H9 (cell line): ENCODE measurements at regions not wholly inside any gene's neighbourhood (a gene's known extent, or its start where the extent isn't known, plus 50 kb on each side); places are given as distances from the start of the nearest gene placed in this dataset.
A peak's percentile ranks its signal among the peaks of the same experiment; 100 is the strongest.

Experiments used
- DNase-seq: peaks from one replicate; pipeline ENCODE4 v3.0.0-alpha.2; 2017
- H2AFZ ChIP-seq: one replicate; pipeline ENCODE4 v1.6.1; 2013; ENCODE audit warnings: mild to moderate bottlenecking, low read length, control low read depth, moderate library complexity
- H2AK5ac ChIP-seq: 2 replicates; pipeline ENCODE4 v1.6.1; 2013; ENCODE audit warnings: low read length, control low read depth, mixed read lengths; ENCODE audit not compliant: insufficient read length
- H2BK120ac ChIP-seq: one replicate; pipeline ENCODE4 v1.6.1; 2013; ENCODE audit warnings: low read depth, mild to moderate bottlenecking, low read length, control low read depth, inconsistent platforms; ENCODE audit not compliant: poor library complexity, severe bottlenecking
- H2BK12ac ChIP-seq: 2 replicates; pipeline ENCODE4 v1.6.1; 2013; ENCODE audit warnings: low read length, control low read depth, mixed read lengths, low read depth; ENCODE audit not compliant: insufficient read length
- H2BK15ac ChIP-seq: 2 replicates; pipeline ENCODE4 v1.6.1; 2013; ENCODE audit warnings: low read depth, low read length, control low read depth
- H2BK20ac ChIP-seq: one replicate; pipeline ENCODE4 v1.6.1; 2013; ENCODE audit warnings: low read depth, mild to moderate bottlenecking, low read length, control low read depth, inconsistent platforms; ENCODE audit not compliant: poor library complexity, severe bottlenecking
- H2BK5ac ChIP-seq: 2 replicates; pipeline ENCODE4 v1.6.1; 2013; ENCODE audit warnings: low read length, control low read depth, mixed read lengths; ENCODE audit not compliant: insufficient read length
- H3K14ac ChIP-seq: 2 replicates; pipeline ENCODE4 v1.6.1; 2013; ENCODE audit warnings: low read length, control low read depth; ENCODE audit not compliant: insufficient read depth
- H3K18ac ChIP-seq: 2 replicates; pipeline ENCODE4 v1.6.1; 2013; ENCODE audit warnings: low read depth, mild to moderate bottlenecking, mixed read lengths, low read length, control low read depth; ENCODE audit not compliant: insufficient read length
- H3K23ac ChIP-seq: 2 replicates; pipeline ENCODE4 v1.6.1; 2013; ENCODE audit warnings: low read length, control low read depth, mixed read lengths, low read depth; ENCODE audit not compliant: insufficient read length
- H3K23me2 ChIP-seq: 2 replicates; pipeline ENCODE4 v1.6.1; 2013; ENCODE audit warnings: low read depth, mild to moderate bottlenecking, mixed read lengths, low read length, control low read depth; ENCODE audit not compliant: insufficient read length, poor library complexity, severe bottlenecking
- H3K27ac ChIP-seq: 2 replicates; pipeline ENCODE4 v1.5.1; 2013; ENCODE audit warnings: low read length, control low read depth, mixed read lengths, low read depth; ENCODE audit not compliant: insufficient read length
- H3K27me3 ChIP-seq: 2 replicates; pipeline ENCODE4 v1.6.1; 2013; ENCODE audit warnings: low read length, control low read depth, inconsistent platforms; ENCODE audit not compliant: insufficient read depth
- H3K4ac ChIP-seq: 2 replicates; pipeline ENCODE4 v1.6.1; 2013; ENCODE audit warnings: low read depth, mild to moderate bottlenecking, control low read depth, inconsistent platforms, low read length, moderate library complexity
- H3K4me1 ChIP-seq: 2 replicates; pipeline ENCODE4 v1.6.1; 2013; ENCODE audit warnings: low read length, control low read depth, inconsistent platforms; ENCODE audit not compliant: insufficient read depth
- H3K4me2 ChIP-seq: 2 replicates; pipeline ENCODE4 v1.6.1; 2013; ENCODE audit warnings: low read length, control low read depth, mixed read lengths; ENCODE audit not compliant: insufficient read length, insufficient read depth
- H3K56ac ChIP-seq: 2 replicates; pipeline ENCODE4 v1.6.1; 2013; ENCODE audit warnings: low read depth, mild to moderate bottlenecking, mixed read lengths, low read length, control low read depth; ENCODE audit not compliant: insufficient read length
- H3K79me1 ChIP-seq: 2 replicates; pipeline ENCODE4 v1.6.1; 2013; ENCODE audit warnings: low read depth, mild to moderate bottlenecking, moderate library complexity, low read length, control low read depth, inconsistent platforms; ENCODE audit not compliant: insufficient read depth, poor library complexity, severe bottlenecking
- H3K79me2 ChIP-seq: 2 replicates; pipeline ENCODE4 v1.6.1; 2013; ENCODE audit warnings: low read length, control low read depth, inconsistent platforms; ENCODE audit not compliant: insufficient read depth
- H3K9ac ChIP-seq: 2 replicates; pipeline ENCODE4 v1.6.1; 2013; ENCODE audit warnings: low read length, control low read depth, mixed read lengths; ENCODE audit not compliant: insufficient read length; ENCODE audit errors: extremely low read depth
- H3K9me3 ChIP-seq: one replicate; pipeline ENCODE4 v1.6.1; 2013; ENCODE audit warnings: low read depth, low read length, inconsistent platforms; ENCODE audit not compliant: control insufficient read depth
- H3T11ph ChIP-seq: one replicate; pipeline ENCODE4 v1.6.1; 2013; ENCODE audit warnings: mild to moderate bottlenecking, low read length, control low read depth, inconsistent platforms
- H4K20me1 ChIP-seq: one replicate; pipeline ENCODE4 v1.6.1; 2013; ENCODE audit not compliant: control insufficient read depth, insufficient read length, insufficient read depth
- H4K5ac ChIP-seq: 2 replicates; pipeline ENCODE4 v1.6.1; 2013; ENCODE audit warnings: low read depth, mild to moderate bottlenecking, mixed read lengths, low read length, control low read depth; ENCODE audit not compliant: insufficient read length
- H4K8ac ChIP-seq: replicated peaks from 2 replicates; pipeline ENCODE4 v1.6.1; 2013; ENCODE audit warnings: low read length, control low read depth, mixed read lengths, low read depth; ENCODE audit not compliant: insufficient read length
- H4K91ac ChIP-seq: 2 replicates; pipeline ENCODE4 v1.6.1; 2013; ENCODE audit warnings: low read depth, mild to moderate bottlenecking, moderate library complexity, mixed read lengths, low read length, control low read depth; ENCODE audit not compliant: insufficient read length
- H3K27ac Mint-ChIP-seq, 3 experiments: 2 replicates in 2 of 3; 3 replicates in 1 of 3; pipeline ENCODE4 v1.8.0; 2020 to 2021; ENCODE audit warnings: mixed read lengths in 3 of 3, mild to moderate bottlenecking in 1 of 3, moderate library complexity in 1 of 3
- H3K27me3 Mint-ChIP-seq: 2 replicates; pipeline ENCODE4 v1.8.0; 2021; ENCODE audit warnings: low read depth, mild to moderate bottlenecking, moderate library complexity, mixed read lengths
- H3K36me3 Mint-ChIP-seq, 3 experiments: 2 replicates in 2 of 3; 3 replicates in 1 of 3; pipeline ENCODE4 v1.8.0; 2020 to 2021; ENCODE audit warnings: low read depth in 3 of 3, mixed read lengths in 3 of 3; ENCODE audit not compliant: insufficient read depth in 1 of 3
- H3K4me1 Mint-ChIP-seq, 2 experiments: 2 replicates each; pipeline ENCODE4 v1.8.0; 2020; ENCODE audit warnings: mixed read lengths in 2 of 2
- H3K4me3 Mint-ChIP-seq, 2 experiments: 2 replicates in 1 of 2; 3 replicates in 1 of 2; pipeline ENCODE4 v1.8.0; 2020 to 2021; ENCODE audit warnings: mild to moderate bottlenecking in 2 of 2, mixed read lengths in 2 of 2, moderate library complexity in 1 of 2
- H3K9me3 Mint-ChIP-seq, 2 experiments: 2 replicates in 1 of 2; 3 replicates in 1 of 2; pipeline ENCODE4 v1.8.0; 2020; ENCODE audit warnings: mild to moderate bottlenecking in 2 of 2, mixed read lengths in 2 of 2, moderate library complexity in 1 of 2
- CTCF ChIP-seq: fragments of 200-600 bp; sonication (generic); conservative IDR thresholded peaks from 3 replicates; pipeline ENCODE4 v1.8.0; 2021; ENCODE audit warnings: antibody characterized with exemption, mild to moderate bottlenecking
- WGBS: extraction: QIAGEN DNeasy Blood & Tissue Kit; methylation state at CpG from one replicate; pipeline ENCODE4 v1.1.7; 2013; ENCODE audit warnings: missing lambda C conversion rate, low lambda C conversion rate, mixed read lengths; ENCODE audit not compliant: insufficient read length; ENCODE audit errors: extremely low coverage; 5-methylcytosine and 5-hydroxymethylcytosine counted together

DNA sequence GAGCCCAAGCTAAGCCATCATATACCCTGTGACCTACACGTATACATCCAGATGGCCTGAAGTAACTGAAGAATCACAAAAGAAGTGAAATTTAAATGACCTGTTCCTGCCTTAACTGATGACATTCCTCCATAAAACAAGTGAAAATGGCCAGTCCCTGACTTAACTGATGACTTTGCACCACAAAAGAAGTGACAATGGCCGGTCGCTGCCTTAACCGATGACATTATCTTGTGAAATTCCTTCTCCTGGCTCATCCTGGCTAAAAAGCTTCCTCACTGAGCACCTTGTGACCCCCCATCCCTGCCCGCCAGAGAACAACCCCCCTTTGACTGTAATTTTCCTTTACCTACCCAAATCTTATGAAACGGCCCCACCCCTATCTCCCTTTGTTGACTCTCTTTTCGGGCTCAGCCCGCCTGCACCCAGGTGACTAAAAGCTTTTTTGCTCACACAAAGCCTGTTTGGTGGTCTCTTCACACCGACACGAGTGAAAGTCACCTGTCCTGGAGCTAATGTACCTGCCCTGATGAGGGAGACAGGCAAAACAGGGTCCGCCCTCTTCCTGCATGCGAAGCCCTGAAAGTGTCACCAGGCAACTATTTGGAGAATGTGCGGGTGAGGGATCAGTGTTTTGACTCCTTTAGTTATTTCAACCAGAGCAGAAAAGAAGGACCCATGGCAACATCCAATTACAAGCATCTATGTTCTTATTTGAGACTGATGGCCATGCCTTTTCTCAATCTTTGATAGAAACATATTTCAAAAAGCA is 266.1 kb downstream of the SMARCA2 start:
- Histone ChIP-seq H3K18ac (peak overlapping the region; percentile 92), H3K79me2 (no peaks in the 10 kb centered on the region; the same call in 1 of the 2 replicates), H3K4me2 (peak overlapping the region; percentile 38), H3K27me3 (no peaks in the 10 kb centered on the region), H3K14ac (peak overlapping the region; percentile 52; the same call in 1 of the 2 replicates), H3K4ac (no peak overlapping the region; the same call in 1 of the 2 replicates), H2AK5ac (no peak overlapping the region), H3K23me2 (no peaks in the 10 kb centered on the region), H4K91ac (no peak overlapping the region), H3K9ac (peak overlapping the region; percentile 43), H2BK120ac (no peak overlapping the region), H4K20me1 (no peaks in the 10 kb centered on the region), H3K23ac (no peak overlapping the region), H3K56ac (no peak overlapping the region), H4K8ac (no peak overlapping the region), H2BK15ac (no peak overlapping the region), H3T11ph (no peak overlapping the region), H3K4me1 (peaks cover 17% of the 10 kb centered on the region), H2BK12ac (no peak overlapping the region), H2AFZ (no peak overlapping the region), H3K9me3 (no peaks in the 10 kb centered on the region), H2BK20ac (no peak overlapping the region), H3K79me1 (no peaks in the 10 kb centered on the region), H2BK5ac (peak overlapping the region; percentile 76), H3K27ac (peak overlapping the region; percentile 98), H4K5ac (peak overlapping the region; percentile 55)
- H3K9me3 Mint-ChIP-seq: no peaks in the 10 kb centered on the region
- peaks cover 38 to 42% of the 10 kb centered on the region in 2 experiments for H3K4me1 Mint-ChIP-seq
- peak; percentile 92 for DNase-seq
- no peak overlapping the region for H3K4me3 Mint-ChIP-seq
- no peak for TF ChIP-seq CTCF
- no peaks in the 10 kb centered on the region for H3K27me3 Mint-ChIP-seq
- no CpG with 5 or more reads among the region's 13 CpGs for WGBS
- no peak overlapping the region for H3K27ac Mint-ChIP-seq
- H3K36me3 Mint-ChIP-seq: peaks cover 0 to 4% (median 0%) of the 10 kb centered on the region in 3 experiments; a peak in 2 of 7 replicates
